H1 (cell line): ENCODE measurements at regions not wholly inside any gene's neighbourhood (a gene's known extent, or its start where the extent isn't known, plus 50 kb on each side); places are given as distances from the start of the nearest gene placed in this dataset.

ENCODE experiments used
- CTCF ChIA-PET: fragments of 300-600 bp; sonication (Branson Sonifier 250); formaldehyde crosslinking; loops from one replicate; lab custom pipeline; 2021; ENCODE audit not compliant: partially characterized antibody; lab: Charles Lee
- POLR2A ChIA-PET: fragments of 300-600 bp; sonication (Branson Sonifier 250); formaldehyde crosslinking; loops from one replicate; lab custom pipeline; 2021; ENCODE audit warnings: inconsistent platforms; ENCODE audit not compliant: partially characterized antibody; lab: Charles Lee
- DNase-seq, 2 experiments: peaks; one replicate each; pipeline versions ENCODE4 v3.0.0 to v3.0.0-alpha.2; 2010 to 2022; ENCODE audit warnings: low spot score in 2 of 2, low read depth in 1 of 2, mixed read lengths in 1 of 2
- FAIRE-seq: peaks from 2 replicates; lab custom pipeline; 2011; peaks lifted over from hg19 to GRCh38; lab: Jason Lieb, UNC
- H2AFZ ChIP-seq: 2 replicates; pipeline ENCODE4 v1.8.1; 2012; ENCODE audit warnings: low read length, inconsistent platforms
- H2AK5ac ChIP-seq: 2 replicates; pipeline ENCODE4 v1.6.1; 2013; ENCODE audit warnings: low read depth, low read length
- H2BK120ac ChIP-seq: replicated peaks from 2 replicates; pipeline ENCODE3; 2013; ENCODE audit warnings: low read depth, low read length, inconsistent platforms
- H2BK12ac ChIP-seq: 2 replicates; pipeline ENCODE4 v1.6.1; 2013; ENCODE audit warnings: low read depth, low read length
- H2BK15ac ChIP-seq: 2 replicates; pipeline ENCODE4 v1.6.1; 2013; ENCODE audit warnings: low read length
- H2BK20ac ChIP-seq: 2 replicates; pipeline ENCODE4 v1.6.1; 2013; ENCODE audit warnings: low read length
- H2BK5ac ChIP-seq: 2 replicates; pipeline ENCODE4 v1.6.1; 2013; ENCODE audit warnings: low read depth, low read length
- H3K14ac ChIP-seq: 2 replicates; pipeline ENCODE4 v1.6.1; 2013; ENCODE audit warnings: inconsistent platforms; ENCODE audit not compliant: insufficient read length
- H3K18ac ChIP-seq: 2 replicates; pipeline ENCODE4 v1.6.1; 2013; ENCODE audit warnings: low read length; ENCODE audit errors: extremely low read depth
- H3K23ac ChIP-seq: 2 replicates; pipeline ENCODE4 v1.6.1; 2013; ENCODE audit warnings: inconsistent platforms; ENCODE audit not compliant: insufficient read length
- H3K23me2 ChIP-seq: 2 replicates; pipeline ENCODE4 v1.6.1; 2013; ENCODE audit warnings: low read depth, low read length
- H3K27ac ChIP-seq: 2 replicates; pipeline ENCODE4 v1.6.1; 2011; ENCODE audit warnings: low read depth, low read length, inconsistent platforms
- H3K27me3 ChIP-seq, 4 experiments: replicated peaks in 1 of 4; 1 replicate in 1 of 4; 2 replicates in 3 of 4; pipeline versions ENCODE4 v1.6.1 to v1.8.1; 2011 to 2013; ENCODE audit warnings: low read length in 3 of 4, mild to moderate bottlenecking in 3 of 4, inconsistent platforms in 2 of 4, mixed read lengths in 2 of 4, moderate library complexity in 1 of 4; ENCODE audit not compliant: control insufficient read depth in 3 of 4, insufficient read depth in 3 of 4; ENCODE audit errors: extremely low read depth in 1 of 4
- H3K36me3 ChIP-seq, 4 experiments: 2 replicates each; pipeline versions ENCODE4 v1.6.1 to v1.8.1; 2011 to 2013; ENCODE audit warnings: mild to moderate bottlenecking in 4 of 4, low read length in 3 of 4, moderate library complexity in 2 of 4, control low read depth in 1 of 4, inconsistent platforms in 1 of 4; ENCODE audit not compliant: insufficient read depth in 4 of 4, control insufficient read depth in 2 of 4
- H3K4ac ChIP-seq: replicated peaks from 2 replicates; pipeline ENCODE3; 2013; ENCODE audit warnings: low read length, low read depth, mixed read lengths, inconsistent platforms; ENCODE audit not compliant: insufficient read length
- H3K4me1 ChIP-seq, 4 experiments: replicated peaks in 1 of 4; 1 replicate in 1 of 4; 2 replicates in 3 of 4; pipeline versions ENCODE4 v1.6.1 to v1.8.1; 2011 to 2013; ENCODE audit warnings: low read length in 3 of 4, inconsistent platforms in 2 of 4, mixed read lengths in 1 of 4; ENCODE audit not compliant: insufficient read depth in 4 of 4, control insufficient read depth in 3 of 4
- H3K4me2 ChIP-seq, 2 experiments: 2 replicates each; pipeline versions ENCODE4 v1.6.1 to v1.8.1; 2011 to 2013; ENCODE audit warnings: low read depth in 2 of 2, low read length in 2 of 2, control low read depth in 1 of 2, inconsistent platforms in 1 of 2, mild to moderate bottlenecking in 1 of 2; ENCODE audit not compliant: insufficient read depth in 1 of 2
- H3K4me3 ChIP-seq, 4 experiments: fragments of 200-600, 300-600 bp in 1 of 4; sonication (generic), shearing (Covaris generic), sonication (Bioruptor Twin) in 1 of 4; 2 replicates each; pipeline versions ENCODE4 v1.5.1 to v1.8.1; 2011 to 2016; ENCODE audit warnings: low read length in 4 of 4, low read depth in 3 of 4, control low read depth in 2 of 4, inconsistent platforms in 2 of 4, mild to moderate bottlenecking in 2 of 4, mixed read lengths in 1 of 4, moderate library complexity in 1 of 4; ENCODE audit not compliant: insufficient read depth in 2 of 4; ENCODE audit errors: extremely low read depth in 1 of 4
- H3K56ac ChIP-seq: replicated peaks from 2 replicates; pipeline ENCODE3; 2013; ENCODE audit warnings: low read depth, mild to moderate bottlenecking, mixed read lengths, low read length, inconsistent platforms; ENCODE audit not compliant: insufficient read length
- H3K79me1 ChIP-seq: 2 replicates; pipeline ENCODE4 v1.6.1; 2013; ENCODE audit warnings: low read depth, low read length, control low read depth
- H3K79me2 ChIP-seq, 2 experiments: 2 replicates each; pipeline versions ENCODE4 v1.6.1 to v1.8.1; 2012 to 2013; ENCODE audit warnings: low read length in 2 of 2, mild to moderate bottlenecking in 2 of 2, inconsistent platforms in 1 of 2; ENCODE audit not compliant: insufficient read depth in 2 of 2, control insufficient read depth in 1 of 2
- H3K9ac ChIP-seq, 4 experiments: replicated peaks in 1 of 4; 1 replicate in 1 of 4; 2 replicates in 3 of 4; pipeline versions ENCODE4 v1.6.1 to v1.8.1; 2011 to 2013; ENCODE audit warnings: low read depth in 3 of 4, low read length in 3 of 4, control low read depth in 2 of 4, mild to moderate bottlenecking in 2 of 4, moderate library complexity in 2 of 4, inconsistent platforms in 1 of 4; ENCODE audit errors: extremely low read depth in 1 of 4
- H3K9me3 ChIP-seq, 2 experiments: 2 replicates each; pipeline versions ENCODE4 v1.6.1 to v1.8.1; 2012 to 2013; ENCODE audit warnings: mild to moderate bottlenecking in 2 of 2, moderate library complexity in 2 of 2, control low read depth in 1 of 2, inconsistent platforms in 1 of 2, low read depth in 1 of 2, low read length in 1 of 2, mixed read lengths in 1 of 2; ENCODE audit not compliant: insufficient read depth in 2 of 2
- H4K20me1 ChIP-seq, 2 experiments: replicated peaks in 1 of 2; 2 replicates each; pipeline versions ENCODE3 to v1.8.1; 2011 to 2013; ENCODE audit warnings: inconsistent platforms in 2 of 2, low read length in 2 of 2, mild to moderate bottlenecking in 1 of 2; ENCODE audit not compliant: insufficient read depth in 2 of 2, control insufficient read depth in 1 of 2
- H4K5ac ChIP-seq: 2 replicates; pipeline ENCODE4 v1.6.1; 2013; ENCODE audit warnings: low read length, low read depth, mixed read lengths, inconsistent platforms; ENCODE audit not compliant: insufficient read length
- H4K8ac ChIP-seq: 2 replicates; pipeline ENCODE4 v1.8.0; 2013; ENCODE audit warnings: mild to moderate bottlenecking, moderate library complexity, low read length, inconsistent platforms; ENCODE audit not compliant: insufficient read depth; ENCODE audit errors: extremely low read depth
- H4K91ac ChIP-seq: replicated peaks from 2 replicates; pipeline ENCODE3; 2013; ENCODE audit warnings: low read length, mixed read lengths, inconsistent platforms; ENCODE audit not compliant: insufficient read length
- BRCA1 ChIP-seq: IDR thresholded peaks from 2 replicates; pipeline ENCODE4 v1.6.1; 2012; ENCODE audit warnings: low read depth, low read length, improper control_type of control experiment
- JUND ChIP-seq: IDR thresholded peaks from 2 replicates; pipeline ENCODE4 v1.6.1; 2011; ENCODE audit warnings: mild to moderate bottlenecking, improper control_type of control experiment, low read length
- WGBS, 2 experiments: shearing (Covaris generic) in 1 of 2; methylation state at CpG; one replicate each; pipeline versions ENCODE4 v1.1.6 to v1.1.7; 2013 to 2015; ENCODE audit warnings: low lambda C conversion rate in 2 of 2, mixed read lengths in 2 of 2, inconsistent platforms in 1 of 2, low coverage in 1 of 2, missing lambda C conversion rate in 1 of 2; ENCODE audit not compliant: insufficient replicate concordance in 2 of 2, insufficient coverage in 1 of 2, insufficient read length in 1 of 2; ENCODE audit errors: extremely low coverage in 1 of 2, missing lambda C conversion rate in 1 of 2; 5-methylcytosine and 5-hydroxymethylcytosine counted together

- Histone ChIP-seq H2BK15ac (no peak overlapping the region), H3K14ac (no peak overlapping the region), H3K36me3 (no peaks in the 10 kb centered on the region), H3K9me3 (no peaks in the 10 kb centered on the region), H3K23me2 (no peaks in the 10 kb centered on the region), H3K4me3 (no peak overlapping the region), H2BK120ac (no peak overlapping the region), H4K5ac (no peak overlapping the region), H3K27me3 (no peaks in the 10 kb centered on the region), H4K91ac (no peak overlapping the region), H3K27ac (no peak overlapping the region), H3K4me1 (no peaks in the 10 kb centered on the region), H2BK12ac (no peak overlapping the region), H3K18ac (no peak overlapping the region), H3K4ac (no peak overlapping the region), H2BK5ac (no peak overlapping the region), H4K8ac (no peak overlapping the region), H3K79me1 (no peaks in the 10 kb centered on the region), H3K79me2 (no peaks in the 10 kb centered on the region), H2AFZ (no peak overlapping the region), H4K20me1 (no peaks in the 10 kb centered on the region), H3K4me2 (no peak overlapping the region), H3K23ac (no peak overlapping the region), H2BK20ac (no peak overlapping the region), H3K9ac (no peak overlapping the region), H2AK5ac (no peak overlapping the region), H3K56ac (no peak overlapping the region)
- no peak for FAIRE-seq
- ChIA-PET POLR2A (no interaction called here), CTCF (no interaction called here)
- WGBS, 2 experiments, result 92% methylated on average over 1 of the region's 1 CpG; no CpG with 5 or more reads in 1 of the 2 experiments
- no peak for DNase-seq
- TF ChIP-seq BRCA1, result no peak
- TF ChIP-seq JUND, result no peak
These were observed 107.9 kb downstream of the ALG10B start for GRCh38 chr12:38424436-38424835.
